ENCODE measurements at regions not wholly inside any gene's neighbourhood (a gene's known extent, or its start where the extent isn't known, plus 50 kb on each side); places are given as distances from the start of the nearest gene placed in this dataset.

DNA sequence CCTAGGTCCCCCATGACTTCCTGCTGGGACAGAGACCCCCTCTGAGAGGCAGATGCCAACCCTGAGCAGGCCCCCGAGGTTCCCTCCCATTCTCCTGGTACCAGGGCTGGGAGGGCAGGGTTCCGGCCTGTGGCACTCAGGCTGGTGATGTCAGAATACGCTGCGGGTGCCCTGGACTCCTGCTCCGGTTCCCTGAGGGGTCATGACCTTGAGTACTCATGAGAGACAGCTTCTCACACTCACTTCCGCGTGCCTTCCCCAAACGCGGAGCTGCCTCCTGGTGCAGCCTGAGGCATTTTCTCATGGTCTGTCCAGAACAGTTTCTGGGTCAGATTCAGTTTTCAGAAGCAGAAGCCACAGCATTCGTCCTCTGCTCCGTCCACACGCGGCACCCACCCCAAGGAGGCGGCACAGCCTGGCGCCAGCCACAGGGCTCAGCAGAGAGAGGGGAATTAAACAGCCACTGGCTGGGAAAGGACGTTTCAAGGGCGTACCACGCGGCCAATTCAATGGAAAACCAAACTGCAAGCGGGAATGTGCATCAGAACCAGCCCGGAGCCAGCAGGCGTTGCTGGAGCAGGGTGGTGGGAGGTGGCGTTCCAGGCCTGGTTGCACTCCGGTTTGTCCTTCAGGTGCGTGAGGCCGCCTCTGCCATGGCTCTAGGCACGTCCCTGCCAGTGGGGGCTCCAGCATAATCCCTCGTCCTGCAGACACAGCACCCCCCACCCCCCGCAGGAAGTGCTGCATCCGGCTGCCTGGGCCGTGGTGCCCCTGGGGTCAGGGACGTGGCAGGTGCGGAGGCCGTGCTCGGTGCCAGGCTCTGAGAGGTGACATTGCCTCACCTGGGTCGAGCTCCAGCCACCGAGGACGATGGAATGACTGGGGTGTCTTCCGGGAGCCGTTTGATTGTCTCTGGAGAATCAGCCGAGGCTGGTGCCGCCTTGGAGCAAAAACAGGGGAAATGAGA is 58.3 kb upstream of the BHLHE23 start:
- in situ Hi-C loops (cut with MboI; ENCODE audit: low pct_unique_long_range_greater_than_20kb, low sequenced_read_pairs): no loop called here
- DNase-seq: no peak

DNA sequence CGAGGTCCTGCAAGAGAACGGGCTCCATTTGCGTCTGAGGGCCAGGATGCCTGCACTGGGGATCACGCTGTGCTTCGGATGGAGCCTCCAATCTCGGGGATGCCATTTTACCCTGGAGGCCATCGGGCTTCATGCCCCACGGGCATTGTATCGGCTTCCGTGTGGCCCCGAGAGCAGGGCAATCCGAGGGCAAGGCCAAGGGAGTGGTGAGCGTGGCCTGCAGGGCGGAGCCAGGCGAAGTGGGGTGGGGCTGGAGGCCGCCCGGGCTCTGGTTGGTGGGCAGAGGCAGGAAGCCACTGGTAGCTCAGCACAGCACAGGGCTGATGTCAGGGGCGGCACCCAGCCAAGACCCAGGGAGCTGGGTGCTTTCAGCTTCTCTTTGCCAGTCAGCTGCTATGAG is 57.5 kb upstream of the BHLHE23 start:
- in situ Hi-C loops (cut with MboI; ENCODE audit: low pct_unique_long_range_greater_than_20kb, low sequenced_read_pairs): no loop called here
- no peak for DNase-seq

- no peak for DNase-seq
- in situ Hi-C loops (cut with MboI; ENCODE audit: low pct_unique_long_range_greater_than_20kb, low sequenced_read_pairs): no loop called here
Measured at GRCh38 chr20:63062188-63063140, 55.7 kb upstream of the BHLHE23 start.

- no peak for DNase-seq
- in situ Hi-C loops (cut with MboI; ENCODE audit: low pct_unique_long_range_greater_than_20kb, low sequenced_read_pairs): no loop called here
Measured at GRCh38 chr20:63061771-63062100, 55.0 kb upstream of the BHLHE23 start.

DNA sequence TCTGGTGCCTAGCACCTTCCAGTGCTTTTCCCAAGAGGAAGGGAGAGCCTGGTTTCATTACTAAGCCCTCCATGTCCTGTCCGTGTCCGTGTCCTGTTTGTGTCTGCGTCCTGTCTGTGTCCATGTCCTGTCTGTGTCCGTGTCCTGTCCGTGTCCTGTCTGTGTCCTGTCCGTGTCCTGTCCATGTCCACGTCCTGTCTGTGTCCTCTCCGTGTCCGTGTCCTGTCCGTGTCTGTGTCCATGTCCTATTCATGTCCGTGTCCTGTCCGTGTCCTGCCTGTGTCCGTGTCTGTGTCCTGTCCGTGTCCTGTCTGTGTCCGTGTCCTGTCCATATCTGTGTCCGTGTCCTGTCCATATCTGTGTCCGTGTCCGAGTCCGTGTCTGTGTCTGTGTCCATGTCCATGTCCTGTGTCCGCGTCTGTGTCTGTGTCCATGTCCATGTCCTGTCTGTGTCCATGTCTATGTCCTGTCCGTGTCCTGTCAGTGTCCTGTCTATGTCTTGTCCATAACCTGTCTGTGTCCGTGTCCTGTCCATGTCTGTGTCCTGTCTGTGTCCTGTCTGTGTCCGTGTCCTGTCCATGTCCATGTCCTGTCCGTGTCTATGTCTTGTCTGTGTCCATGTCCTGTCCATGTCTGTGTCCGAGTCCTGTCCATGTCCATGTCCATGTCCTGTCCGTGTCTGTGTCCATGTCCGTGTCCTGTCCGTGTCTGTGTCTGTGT is 54.4 kb upstream of the BHLHE23 start:
- in situ Hi-C loops (cut with MboI; ENCODE audit: low pct_unique_long_range_greater_than_20kb, low sequenced_read_pairs): no loop called here
- DNase-seq: no peak

- DNase-seq: no peak
- in situ Hi-C loops (cut with MboI; ENCODE audit: low pct_unique_long_range_greater_than_20kb, low sequenced_read_pairs): no loop called here
Measured at GRCh38 chr20:63060057-63060991, 53.6 kb upstream of the BHLHE23 start.

DNA sequence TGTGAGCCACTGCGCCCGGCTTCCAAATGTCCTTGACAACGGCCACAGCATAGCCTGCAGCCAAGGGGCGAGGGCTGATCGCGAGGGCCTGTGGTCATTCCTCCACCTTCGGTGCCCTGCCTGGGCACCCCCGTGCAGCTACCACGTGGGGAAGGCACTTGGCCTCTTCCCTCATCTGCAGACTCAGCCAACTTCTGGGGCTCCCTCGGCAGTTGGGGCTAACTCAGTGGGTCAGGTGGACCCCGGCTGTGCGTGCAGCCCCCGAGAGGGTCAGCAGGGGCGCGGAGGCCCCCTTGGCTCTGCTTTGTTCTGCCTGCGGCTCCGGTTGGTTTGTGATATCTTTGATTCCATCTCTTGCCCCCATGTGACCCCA is 52.9 kb upstream of the BHLHE23 start:
- in situ Hi-C loops (cut with MboI; ENCODE audit: low pct_unique_long_range_greater_than_20kb, low sequenced_read_pairs): no loop called here
- no peak for DNase-seq

GRCh38 chr20:63058696-63059335 is 52.1 kb upstream of the BHLHE23 start:
- in situ Hi-C loops (cut with MboI; ENCODE audit: low pct_unique_long_range_greater_than_20kb, low sequenced_read_pairs): no loop called here
- no peak for DNase-seq

DNA sequence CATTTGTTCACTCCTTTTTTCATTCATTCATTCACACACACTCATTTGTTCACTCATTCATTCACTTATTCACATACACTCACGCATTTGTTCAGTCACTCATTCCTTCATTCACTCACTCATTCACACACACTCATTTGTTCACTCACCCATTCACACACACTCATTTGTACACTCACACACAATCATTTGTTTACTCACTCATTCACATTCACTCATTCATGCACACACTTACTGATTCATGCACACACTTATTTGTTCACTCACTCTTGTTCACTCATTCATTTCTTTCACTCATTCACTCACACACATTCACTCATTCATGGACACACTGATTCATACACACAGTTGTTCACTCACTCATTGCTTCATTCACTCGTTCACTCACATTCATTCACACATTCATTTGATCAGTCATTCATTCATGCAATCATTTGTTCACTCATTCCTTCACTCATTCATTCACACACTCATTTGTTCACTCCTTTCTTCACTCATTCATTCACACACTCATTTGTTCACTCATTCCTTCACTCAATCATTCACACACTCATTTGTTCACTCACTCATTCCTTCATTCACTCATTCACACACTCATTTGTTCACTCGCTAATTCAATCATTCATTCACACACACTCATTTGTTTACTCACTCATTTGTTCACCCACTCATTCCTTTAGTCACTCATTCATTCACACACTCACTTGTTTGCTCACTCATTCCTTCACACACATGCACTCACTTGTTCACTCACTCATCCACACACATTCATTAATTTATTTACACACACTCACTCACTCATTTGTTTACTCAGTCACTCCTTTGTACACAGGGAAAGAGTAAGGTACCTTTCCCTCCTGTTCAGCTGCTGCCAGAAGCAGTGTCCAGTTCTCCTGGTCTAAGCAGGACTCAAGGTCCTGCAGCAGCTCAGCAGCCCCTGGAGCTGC is 50.7 kb upstream of the BHLHE23 start:
- in situ Hi-C loops (cut with MboI; ENCODE audit: low pct_unique_long_range_greater_than_20kb, low sequenced_read_pairs): no loop called here

DNA sequence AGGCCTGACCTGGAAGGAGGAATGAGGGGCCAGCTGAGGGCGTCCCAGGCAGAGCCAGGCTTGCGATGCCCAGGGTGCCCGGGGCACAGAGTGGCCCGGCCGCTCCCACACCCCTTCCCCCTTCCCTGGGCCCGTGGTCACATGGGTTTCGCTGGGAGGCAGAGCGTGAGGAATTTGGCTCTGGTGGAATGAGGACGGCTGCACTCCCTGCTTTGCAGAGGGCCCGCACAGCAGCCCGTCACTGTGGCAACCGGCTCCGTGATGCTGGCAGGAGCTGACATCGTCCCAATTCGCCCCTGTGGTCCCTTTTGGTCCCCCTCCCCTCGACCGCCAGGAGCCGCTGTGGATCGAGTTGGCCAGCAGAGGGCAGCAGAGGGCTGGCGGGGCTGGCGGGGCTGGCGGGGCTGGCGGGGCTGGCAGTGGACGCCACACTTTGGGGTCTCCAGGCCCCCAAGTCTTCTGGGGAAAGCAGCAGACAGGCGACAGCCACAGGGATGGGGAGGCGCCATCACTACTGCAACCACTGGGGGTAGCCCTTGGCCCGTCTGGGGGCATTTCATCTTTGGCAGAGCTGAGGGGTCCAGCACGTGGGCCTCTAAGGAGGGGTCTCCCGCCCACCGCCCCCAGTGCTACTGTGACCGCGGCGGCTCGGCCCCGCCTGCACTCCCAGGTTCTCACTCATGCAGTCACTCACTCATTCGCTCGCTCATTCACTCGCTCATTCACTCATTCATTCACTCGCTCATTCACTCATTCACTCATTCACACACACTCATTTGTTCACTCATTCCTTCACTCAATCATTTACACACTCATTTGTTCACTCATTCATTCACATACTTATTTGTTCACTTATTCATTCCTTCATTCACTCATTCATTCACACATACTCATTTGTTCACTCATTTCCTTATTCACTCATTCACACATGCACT is 49.7 kb upstream of the BHLHE23 start:
- in situ Hi-C loops (cut with MboI; ENCODE audit: low pct_unique_long_range_greater_than_20kb, low sequenced_read_pairs): no loop called here
- peak; percentile 43 for DNase-seq

More for the DNA sequence above, 50.7 kb upstream of the BHLHE23 start:
- DNase-seq: no peak

Measured in KBM-7 (cell line).